IMR-90 (cell line): ENCODE measurements at regions not wholly inside any gene's neighbourhood (a gene's known extent, or its start where the extent isn't known, plus 50 kb on each side); places are given as distances from the start of the nearest gene placed in this dataset.

Source experiments
- ATAC-seq: fragments of 200-7000 bp; cut with Tn5 transposase; 2 replicates; pipeline ENCODE4 v1.9.1; 2020; ENCODE audit warnings: low read depth, mild to moderate bottlenecking, moderate library complexity
- BruUV-seq: library from RNA; stranded (reverse); fragments of 400-500 nt; replicated peaks from 2 replicates; lab custom pipeline; 2021; lab: Mats Ljungman, UMichigan
- CTCF ChIA-PET: fragments of 300-600 bp; formaldehyde crosslinking; extraction: SDS; loops from one replicate; lab custom pipeline; 2021; ENCODE audit warnings: antibody characterized with exemption; lab: Yijun Ruan, JAX
- POLR2A ChIA-PET: fragments of 300-600 bp; sonication (Branson Sonifier 250); formaldehyde crosslinking; loops from one replicate; lab custom pipeline; 2022; ENCODE audit warnings: antibody characterized with exemption; ENCODE audit not compliant: unreplicated experiment; lab: Charles Lee
- DNase-seq: peaks from one replicate; pipeline ENCODE4 v3.0.0; 2013
- H2AFZ ChIP-seq: replicated peaks from 2 replicates; pipeline ENCODE3; 2013; ENCODE audit warnings: low read length, mild to moderate bottlenecking; ENCODE audit not compliant: poor library complexity
- H2AK5ac ChIP-seq: 2 replicates; pipeline ENCODE4 v1.6.1; 2013; ENCODE audit warnings: low read depth, low read length, inconsistent platforms
- H2AK9ac ChIP-seq: replicated peaks from 2 replicates; pipeline ENCODE3; 2013; ENCODE audit warnings: mild to moderate bottlenecking, low read depth, low read length, moderate library complexity; ENCODE audit not compliant: poor library complexity
- H2BK120ac ChIP-seq: 2 replicates; pipeline ENCODE4 v1.6.1; 2013; ENCODE audit warnings: low read depth, low read length, inconsistent platforms
- H2BK15ac ChIP-seq: 3 replicates; pipeline ENCODE4 v1.6.1; 2013; ENCODE audit warnings: low read depth, low read length, inconsistent platforms
- H2BK20ac ChIP-seq: 2 replicates; pipeline ENCODE4 v1.6.1; 2013; ENCODE audit warnings: low read depth, mild to moderate bottlenecking, inconsistent platforms, low read length, moderate library complexity
- H2BK5ac ChIP-seq: 2 replicates; pipeline ENCODE4 v1.6.1; 2013; ENCODE audit warnings: mild to moderate bottlenecking, low read depth, low read length, inconsistent platforms; ENCODE audit not compliant: poor library complexity, severe bottlenecking
- H3K14ac ChIP-seq: replicated peaks from 2 replicates; pipeline ENCODE4 v1.6.1; 2013; ENCODE audit warnings: low read depth, low read length, inconsistent platforms
- H3K18ac ChIP-seq: 2 replicates; pipeline ENCODE4 v1.6.1; 2013; ENCODE audit warnings: low read depth, low read length, control low read depth
- H3K23ac ChIP-seq: 2 replicates; pipeline ENCODE4 v1.6.1; 2013; ENCODE audit warnings: low read depth, low read length, inconsistent platforms
- H3K27ac ChIP-seq: 2 replicates; pipeline ENCODE4 v1.5.1; 2013; ENCODE audit warnings: mild to moderate bottlenecking, control low read depth, low read length; ENCODE audit not compliant: insufficient read depth
- H3K27me3 ChIP-seq: 2 replicates; pipeline ENCODE4 v1.6.1; 2013; ENCODE audit warnings: low read length; ENCODE audit not compliant: control insufficient read depth, insufficient read depth
- H3K36me3 ChIP-seq: 2 replicates; pipeline ENCODE4 v1.6.1; 2013; ENCODE audit warnings: low read length, mixed read lengths; ENCODE audit not compliant: control insufficient read depth, insufficient read depth
- H3K4ac ChIP-seq: 2 replicates; pipeline ENCODE4 v1.6.1; 2013; ENCODE audit warnings: low read depth, low read length, inconsistent platforms
- H3K4me1 ChIP-seq: 2 replicates; pipeline ENCODE4 v1.6.1; 2013; ENCODE audit warnings: low read length, mixed read lengths; ENCODE audit not compliant: control insufficient read depth, insufficient read depth
- H3K4me2 ChIP-seq: 2 replicates; pipeline ENCODE4 v1.6.1; 2013; ENCODE audit warnings: low read depth, mild to moderate bottlenecking, control low read depth, low read length, moderate library complexity
- H3K4me3 ChIP-seq: 2 replicates; pipeline ENCODE4 v1.5.1; 2013; ENCODE audit warnings: low read depth, mild to moderate bottlenecking, control low read depth, low read length, moderate library complexity; ENCODE audit not compliant: insufficient read depth
- H3K56ac ChIP-seq: 2 replicates; pipeline ENCODE4 v1.6.1; 2013; ENCODE audit warnings: low read length, inconsistent platforms; ENCODE audit not compliant: insufficient read depth; ENCODE audit errors: extremely low read depth
- H3K79me1 ChIP-seq, 2 experiments: 2 replicates each; pipeline ENCODE4 v1.6.1; 2013; ENCODE audit warnings: low read length in 2 of 2, inconsistent platforms in 1 of 2, low read depth in 1 of 2
- H3K9ac ChIP-seq: 2 replicates; pipeline ENCODE4 v1.6.1; 2013; ENCODE audit warnings: low read depth, low read length, control low read depth
- H3K9me1 ChIP-seq: 2 replicates; pipeline ENCODE4 v1.6.1; 2013; ENCODE audit warnings: low read length, inconsistent platforms; ENCODE audit not compliant: insufficient read depth
- H3K9me3 ChIP-seq: 2 replicates; pipeline ENCODE4 v1.6.1; 2013; ENCODE audit warnings: low read length; ENCODE audit not compliant: control insufficient read depth, insufficient read depth
- H4K20me1 ChIP-seq: 2 replicates; pipeline ENCODE4 v1.6.1; 2013; ENCODE audit warnings: low read length, inconsistent platforms; ENCODE audit not compliant: insufficient read depth
- H4K5ac ChIP-seq: 2 replicates; pipeline ENCODE4 v1.6.1; 2013; ENCODE audit warnings: mild to moderate bottlenecking, low read depth, low read length, control low read depth
- H4K8ac ChIP-seq, 2 experiments: 2 replicates each; pipeline ENCODE4 v1.6.1; 2013; ENCODE audit warnings: low read depth in 2 of 2, low read length in 2 of 2, control low read depth in 1 of 2, inconsistent platforms in 1 of 2
- H4K91ac ChIP-seq: 2 replicates; pipeline ENCODE4 v1.6.1; 2013; ENCODE audit warnings: low read depth, low read length, inconsistent platforms; ENCODE audit not compliant: insufficient read depth
- CEBPB ChIP-seq: IDR thresholded peaks from 2 replicates; pipeline ENCODE4 v1.6.1; 2012; ENCODE audit warnings: low read depth, low read length, improper control_type of control experiment
- CHD1 ChIP-seq: IDR thresholded peaks from 2 replicates; pipeline ENCODE4 v1.6.1; 2012; ENCODE audit warnings: low read depth, low read length, improper control_type of control experiment
- MAFK ChIP-seq: IDR thresholded peaks from 2 replicates; pipeline ENCODE4 v1.6.1; 2012; ENCODE audit warnings: low read depth, low read length, improper control_type of control experiment
- NFE2L2 ChIP-seq: fragments of 150-350 bp; IDR thresholded peaks from 2 replicates; pipeline ENCODE4 v1.6.1; 2016; ENCODE audit warnings: low read depth, mild to moderate bottlenecking, low read length
- RFX5 ChIP-seq: IDR thresholded peaks from 2 replicates; pipeline ENCODE4 v1.8.0; 2012; ENCODE audit warnings: low read depth, mild to moderate bottlenecking, low read length, moderate library complexity
- SMC3 ChIP-seq: fragments of 150-350 bp; IDR thresholded peaks from 2 replicates; pipeline ENCODE4 v1.6.1; 2016; ENCODE audit warnings: low read depth, mild to moderate bottlenecking, antibody characterized with exemption, low read length, moderate library complexity
- WGBS, 2 experiments: methylation state at CpG; one replicate each; pipeline versions ENCODE4 v1.1.5 to v1.1.7; 2013; ENCODE audit warnings: missing lambda C conversion rate in 2 of 2; ENCODE audit not compliant: insufficient read length in 1 of 2; ENCODE audit errors: extremely low coverage in 2 of 2; 5-methylcytosine and 5-hydroxymethylcytosine counted together
- dilution Hi-C: fragments of 300-500 bp; cut with HindIII; formaldehyde crosslinking; loops from one replicate; pipeline ENCODE4 v1.14.3; 2018; ENCODE audit warnings: low sequenced_read_pairs; ENCODE audit not compliant: unreplicated experiment
- in situ Hi-C: fragments of 300-500 bp; cut with MboI; formaldehyde crosslinking; loops from 3 replicates; pipeline ENCODE4 v1.14.3; 2019; ENCODE audit warnings: low sequenced_read_pairs, inconsistent platforms, mixed read lengths
- intact Hi-C: fragments of 100-400 bp; cut with micrococcal nuclease; formaldehyde crosslinking; loops from 2 replicates; pipeline ENCODE4 v1.10.0; 2022
- TF ChIP-seq, protein P1 (sequence below): fragments of 150-350 bp; IDR thresholded peaks from 2 replicates; pipeline ENCODE4 v1.6.1; 2017; ENCODE audit warnings: mild to moderate bottlenecking, antibody characterized with exemption, low read length, low read depth
- TF ChIP-seq, protein P2 (sequence below): fragments of 150-350 bp; IDR thresholded peaks from 2 replicates; pipeline ENCODE4 v1.6.1; 2016; ENCODE audit warnings: low read depth, mild to moderate bottlenecking, low read length, moderate library complexity, borderline replicate concordance

DNA sequence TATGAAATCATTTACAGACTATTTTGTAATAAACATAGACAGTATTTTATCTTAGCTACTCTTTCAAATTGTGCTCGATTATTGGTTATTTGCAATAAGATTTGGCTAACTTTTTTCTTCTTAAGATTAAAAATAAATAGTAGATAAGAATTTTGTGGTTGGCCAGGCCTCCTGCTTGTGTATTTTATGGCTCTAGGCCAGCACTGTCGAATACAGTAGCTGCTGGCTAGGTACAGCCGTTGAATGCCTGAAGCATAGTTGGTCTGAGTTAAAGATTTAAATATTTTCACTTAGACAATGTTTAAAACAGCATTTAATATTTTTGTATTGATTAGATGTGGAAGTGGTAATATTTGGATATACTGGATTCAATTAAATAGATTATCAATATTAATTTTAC, 481.0 kb downstream of the SPRY1 start:
- WGBS, 2 experiments: no CpG with 5 or more reads among the region's 3 CpGs
- H2BK5ac ChIP-seq: no peak overlapping the region
- POLR2A ChIA-PET: no interaction called here
- dilution Hi-C loops: no loop called here
- no peak overlapping the region for H2AK9ac ChIP-seq
- in situ Hi-C loops: no loop called here
- H3K27ac ChIP-seq: no peak overlapping the region
- H3K27me3 ChIP-seq: no peaks in the 10 kb centered on the region
- H2BK120ac ChIP-seq: no peak overlapping the region
- H4K5ac ChIP-seq: no peak overlapping the region
- no peak overlapping the region for H3K4me2 ChIP-seq
- H2AFZ ChIP-seq: no peak overlapping the region
- TF ChIP-seq, protein P1, sequence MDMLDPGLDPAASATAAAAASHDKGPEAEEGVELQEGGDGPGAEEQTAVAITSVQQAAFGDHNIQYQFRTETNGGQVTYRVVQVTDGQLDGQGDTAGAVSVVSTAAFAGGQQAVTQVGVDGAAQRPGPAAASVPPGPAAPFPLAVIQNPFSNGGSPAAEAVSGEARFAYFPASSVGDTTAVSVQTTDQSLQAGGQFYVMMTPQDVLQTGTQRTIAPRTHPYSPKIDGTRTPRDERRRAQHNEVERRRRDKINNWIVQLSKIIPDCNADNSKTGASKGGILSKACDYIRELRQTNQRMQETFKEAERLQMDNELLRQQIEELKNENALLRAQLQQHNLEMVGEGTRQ: no peak
- no peak for TF ChIP-seq CHD1
- no peak for TF ChIP-seq NFE2L2
- TF ChIP-seq, protein P2, sequence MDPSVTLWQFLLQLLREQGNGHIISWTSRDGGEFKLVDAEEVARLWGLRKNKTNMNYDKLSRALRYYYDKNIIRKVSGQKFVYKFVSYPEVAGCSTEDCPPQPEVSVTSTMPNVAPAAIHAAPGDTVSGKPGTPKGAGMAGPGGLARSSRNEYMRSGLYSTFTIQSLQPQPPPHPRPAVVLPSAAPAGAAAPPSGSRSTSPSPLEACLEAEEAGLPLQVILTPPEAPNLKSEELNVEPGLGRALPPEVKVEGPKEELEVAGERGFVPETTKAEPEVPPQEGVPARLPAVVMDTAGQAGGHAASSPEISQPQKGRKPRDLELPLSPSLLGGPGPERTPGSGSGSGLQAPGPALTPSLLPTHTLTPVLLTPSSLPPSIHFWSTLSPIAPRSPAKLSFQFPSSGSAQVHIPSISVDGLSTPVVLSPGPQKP: no peak
- TF ChIP-seq MAFK: no peak
- TF ChIP-seq SMC3: no peak
- no peak for TF ChIP-seq RFX5
- TF ChIP-seq CEBPB: no peak
- intact Hi-C loops: no loop called here
- H4K8ac ChIP-seq: no peak overlapping the region
- H3K9ac ChIP-seq: no peak overlapping the region
- H3K9me3 ChIP-seq: no peaks in the 10 kb centered on the region
- no peak overlapping the region for H3K4me3 ChIP-seq
- H4K20me1 ChIP-seq: no peaks in the 10 kb centered on the region
- no peak overlapping the region for H2BK20ac ChIP-seq
- no TSS peak for BruUV-seq
- H3K14ac ChIP-seq: no peak overlapping the region
- H3K36me3 ChIP-seq: no peaks in the 10 kb centered on the region
- no peaks in the 10 kb centered on the region for H3K4me1 ChIP-seq
- no peak overlapping the region for H3K18ac ChIP-seq
- H3K79me1 ChIP-seq: no peaks in the 10 kb centered on the region
- CTCF ChIA-PET: no interaction called here
- no peak overlapping the region for H3K56ac ChIP-seq
- no peak overlapping the region for H3K23ac ChIP-seq
- no peaks in the 10 kb centered on the region for H3K9me1 ChIP-seq
- ATAC-seq (no peak), DNase-seq (peak; percentile 40)
- no peak overlapping the region for H2BK15ac ChIP-seq
- no peak overlapping the region for H3K4ac ChIP-seq
- H2AK5ac ChIP-seq: no peak overlapping the region
- no peak overlapping the region for H4K91ac ChIP-seq
